Gastroesophageal sphincter (tissue), 4 donors: ENCODE measurements at regions not wholly inside any gene's neighbourhood (a gene's known extent, or its start where the extent isn't known, plus 50 kb on each side); places are given as distances from the start of the nearest gene placed in this dataset.

Source experiments
- ATAC-seq: fragments of 150-250 bp; one replicate; pipeline ENCODE4 v1.9.1; 2016; ENCODE audit warnings: mild to moderate bottlenecking, moderate library complexity
- H3K27ac ChIP-seq, 4 donors: fragments of 200-600 bp; sonication (generic) in 3 of 4; 1 replicate in 3 of 4; 2 replicates in 1 of 4; pipeline ENCODE4 v1.5.1; 2016 to 2019
- H3K27me3 ChIP-seq: fragments of 200-600 bp; sonication (generic); one replicate; pipeline ENCODE4 v1.5.1; 2019
- H3K36me3 ChIP-seq, 2 donors: fragments of 200-600 bp; sonication (generic); one replicate each; pipeline ENCODE4 v1.5.1; 2019; ENCODE audit warnings: control low read depth in 1 of 2
- H3K4me1 ChIP-seq, 3 donors: fragments of 200-600 bp; sonication (generic); 1 replicate in 2 of 3; 2 replicates in 1 of 3; pipeline ENCODE4 v1.5.1; 2016 to 2019; ENCODE audit warnings: control low read depth in 2 of 3
- H3K4me3 ChIP-seq, 2 donors: fragments of 200-600 bp; sonication (generic); one replicate each; pipeline ENCODE4 v1.5.1; 2019; ENCODE audit warnings: mild to moderate bottlenecking in 1 of 2, moderate library complexity in 1 of 2
- H3K9me3 ChIP-seq, 3 donors: fragments of 200-600 bp; sonication (generic); one replicate each; pipeline ENCODE4 v1.5.1; 2017 to 2019; ENCODE audit warnings: control low read depth in 2 of 3
- EP300 ChIP-seq: sonication (generic); formaldehyde crosslinking; IDR thresholded peaks from one replicate; pipeline ENCODE4 v1.6.1; 2017; ENCODE audit warnings: antibody characterized with exemption, mild to moderate bottlenecking
- POLR2A ChIP-seq, 2 donors: fragments of 450-650 bp; IDR thresholded peaks; one replicate each; pipeline ENCODE4 v1.6.1; 2017; ENCODE audit warnings: antibody characterized with exemption in 2 of 2, mild to moderate bottlenecking in 2 of 2, moderate library complexity in 1 of 2
- POLR2AphosphoS5 ChIP-seq: sonication (generic); formaldehyde crosslinking; IDR thresholded peaks from one replicate; pipeline ENCODE4 v1.6.1; 2017; ENCODE audit warnings: antibody characterized with exemption
- WGBS, 2 donors: methylation state at CpG; one replicate each; pipeline ENCODE4 v1.1.5; 2018; ENCODE audit warnings: low coverage in 1 of 2; 5-methylcytosine and 5-hydroxymethylcytosine counted together
- TF ChIP-seq, protein P1 (sequence below), 4 experiments: fragments of 200-600 bp in 2 of 4; fragments of 450-650 bp in 2 of 4; sonication (generic) in 1 of 4; IDR thresholded peaks; one replicate each; pipeline ENCODE4 v1.5.1; 2017 to 2019; ENCODE audit warnings: antibody characterized with exemption in 4 of 4, mild to moderate bottlenecking in 2 of 4, moderate library complexity in 2 of 4

DNA sequence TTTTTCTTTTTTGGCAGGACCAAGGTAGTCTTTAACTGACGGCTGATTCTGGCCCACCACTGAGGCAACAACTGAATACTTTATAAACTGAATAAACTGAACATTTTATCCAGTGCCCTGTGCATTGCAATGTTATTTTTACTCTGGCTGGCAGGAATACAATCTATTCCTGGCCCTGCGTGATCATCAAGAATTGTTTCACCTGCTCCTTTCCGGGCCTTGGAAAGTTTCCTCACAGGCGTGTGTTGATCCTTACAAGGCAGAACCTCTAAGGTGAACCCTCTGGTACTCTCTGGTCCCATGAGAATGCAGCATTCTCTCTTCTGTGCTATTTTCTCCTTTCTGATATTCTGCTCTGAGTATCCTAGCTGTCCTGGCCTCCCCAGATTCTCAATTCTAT, 113.7 kb upstream of the KLHL29 start:
- no peak overlapping the region for H3K27ac ChIP-seq
- peaks cover 0 to 6% (median 0%) of the 10 kb centered on the region in 3 donors for H3K4me1 ChIP-seq
- 48 to 70% methylated on average over 2 to 4 of the region's 4 CpGs for WGBS, 2 donors
- H3K4me3 ChIP-seq: no peak overlapping the region
- TF ChIP-seq POLR2A (IDR thresholded peaks at IDR 0.05) (no peak), EP300 (no peak), POLR2AphosphoS5 (no peak)
- TF ChIP-seq, protein P1, sequence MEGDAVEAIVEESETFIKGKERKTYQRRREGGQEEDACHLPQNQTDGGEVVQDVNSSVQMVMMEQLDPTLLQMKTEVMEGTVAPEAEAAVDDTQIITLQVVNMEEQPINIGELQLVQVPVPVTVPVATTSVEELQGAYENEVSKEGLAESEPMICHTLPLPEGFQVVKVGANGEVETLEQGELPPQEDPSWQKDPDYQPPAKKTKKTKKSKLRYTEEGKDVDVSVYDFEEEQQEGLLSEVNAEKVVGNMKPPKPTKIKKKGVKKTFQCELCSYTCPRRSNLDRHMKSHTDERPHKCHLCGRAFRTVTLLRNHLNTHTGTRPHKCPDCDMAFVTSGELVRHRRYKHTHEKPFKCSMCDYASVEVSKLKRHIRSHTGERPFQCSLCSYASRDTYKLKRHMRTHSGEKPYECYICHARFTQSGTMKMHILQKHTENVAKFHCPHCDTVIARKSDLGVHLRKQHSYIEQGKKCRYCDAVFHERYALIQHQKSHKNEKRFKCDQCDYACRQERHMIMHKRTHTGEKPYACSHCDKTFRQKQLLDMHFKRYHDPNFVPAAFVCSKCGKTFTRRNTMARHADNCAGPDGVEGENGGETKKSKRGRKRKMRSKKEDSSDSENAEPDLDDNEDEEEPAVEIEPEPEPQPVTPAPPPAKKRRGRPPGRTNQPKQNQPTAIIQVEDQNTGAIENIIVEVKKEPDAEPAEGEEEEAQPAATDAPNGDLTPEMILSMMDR (IDR thresholded peaks at IDR 0.05): no peak
- no peak for ATAC-seq
- no peaks in the 10 kb centered on the region for H3K27me3 ChIP-seq
- H3K9me3 ChIP-seq: no peaks in the 10 kb centered on the region
- H3K36me3 ChIP-seq: no peaks in the 10 kb centered on the region

DNA sequence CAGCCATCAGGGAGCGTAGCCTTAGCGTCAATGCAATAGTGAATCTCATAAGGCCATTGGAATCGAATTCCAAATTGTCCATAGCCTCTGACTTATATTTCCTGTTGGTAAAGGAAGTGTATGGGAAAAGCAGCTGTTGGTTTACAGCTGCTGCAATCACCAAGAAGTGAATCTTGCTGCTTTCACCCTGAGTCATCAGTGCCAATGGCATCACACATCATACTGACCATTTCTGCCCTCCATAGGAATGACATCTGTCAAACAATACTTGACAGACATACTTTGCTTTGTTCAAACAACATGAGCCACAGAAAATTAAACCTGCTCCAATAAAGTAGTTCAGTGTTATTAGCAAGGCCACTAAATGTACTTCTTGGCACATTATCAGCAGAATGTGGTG, 111.2 kb upstream of the KLHL29 start:
- no peaks in the 10 kb centered on the region for H3K9me3 ChIP-seq
- no peaks in the 10 kb centered on the region for H3K36me3 ChIP-seq
- H3K27ac ChIP-seq: no peak overlapping the region
- ATAC-seq: no peak
- peaks cover 0 to 6% (median 0%) of the 10 kb centered on the region in 3 donors for H3K4me1 ChIP-seq
- TF ChIP-seq POLR2A (IDR thresholded peaks at IDR 0.05) (no peak), POLR2AphosphoS5 (no peak), EP300 (no peak)
- TF ChIP-seq, protein P1 (IDR thresholded peaks at IDR 0.05): no peak
- WGBS, 2 donors: 88 to 91% methylated on average over 3 of the region's 3 CpGs
- no peak overlapping the region for H3K4me3 ChIP-seq
- H3K27me3 ChIP-seq: no peaks in the 10 kb centered on the region

DNA sequence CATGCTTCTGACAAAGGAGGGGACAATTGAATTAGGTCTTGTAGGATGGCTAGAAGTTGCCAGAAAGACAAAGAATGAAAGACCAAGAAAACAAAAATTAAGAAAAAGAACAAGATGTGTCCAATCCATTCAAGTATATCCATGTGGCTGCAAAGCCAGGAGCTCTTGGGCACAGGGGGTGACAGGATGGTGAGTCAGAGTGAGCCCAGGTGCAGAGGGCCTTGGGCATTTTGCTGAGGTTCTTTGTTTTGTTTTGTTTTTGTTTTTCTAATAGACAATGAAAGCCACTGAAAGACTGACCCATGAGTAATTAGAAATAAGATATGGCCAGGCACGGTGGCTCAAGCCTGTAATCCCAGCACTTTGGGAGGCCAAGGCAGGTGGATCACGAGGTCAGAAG, 104.6 kb upstream of the KLHL29 start:
- no peak for TF ChIP-seq EP300
- no peak for TF ChIP-seq POLR2AphosphoS5
- no peak for TF ChIP-seq POLR2A (IDR thresholded peaks at IDR 0.05)
- TF ChIP-seq, protein P1 (IDR thresholded peaks at IDR 0.05): no peak
- Histone ChIP-seq H3K4me3 (no peak overlapping the region), H3K27me3 (no peaks in the 10 kb centered on the region), H3K4me1 (peaks cover 0 to 1% (median 0%) of the 10 kb centered on the region in 3 donors), H3K36me3 (no peaks in the 10 kb centered on the region), H3K27ac (no peak overlapping the region), H3K9me3 (no peaks in the 10 kb centered on the region)
- ATAC-seq: no peak
- 93 to 100% methylated on average over 1 to 2 of the region's 2 CpGs for WGBS, 2 donors

DNA sequence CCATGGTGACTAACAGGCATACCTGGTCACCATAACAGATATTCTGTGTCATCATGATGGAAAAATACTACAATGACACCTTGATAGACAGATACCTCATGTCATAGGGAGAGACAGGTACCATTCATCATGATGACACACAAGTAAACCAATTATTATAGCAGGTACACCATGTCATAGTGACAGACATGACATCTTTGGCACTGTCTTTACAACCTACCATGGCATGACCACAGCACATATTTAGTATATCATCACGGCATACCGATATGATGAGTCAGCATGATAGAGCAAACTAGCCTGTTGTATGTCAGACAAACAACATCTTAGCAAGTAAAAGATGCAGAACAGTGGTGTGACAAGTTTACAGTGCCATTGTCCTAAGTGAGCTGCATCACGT, 101.3 kb upstream of the KLHL29 start:
- Histone ChIP-seq H3K4me3 (no peak overlapping the region), H3K36me3 (no peaks in the 10 kb centered on the region), H3K27me3 (no peaks in the 10 kb centered on the region), H3K4me1 (peaks cover 0 to 32% (median 22%) of the 10 kb centered on the region in 3 donors), H3K27ac (no peak overlapping the region), H3K9me3 (no peaks in the 10 kb centered on the region)
- 78% methylated on average over 3 of the region's 3 CpGs for WGBS, 2 donors
- no peak for ATAC-seq
- TF ChIP-seq, protein P1 (IDR thresholded peaks at IDR 0.05): no peak
- TF ChIP-seq POLR2AphosphoS5: no peak
- TF ChIP-seq EP300: no peak
- TF ChIP-seq POLR2A (IDR thresholded peaks at IDR 0.05): no peak

DNA sequence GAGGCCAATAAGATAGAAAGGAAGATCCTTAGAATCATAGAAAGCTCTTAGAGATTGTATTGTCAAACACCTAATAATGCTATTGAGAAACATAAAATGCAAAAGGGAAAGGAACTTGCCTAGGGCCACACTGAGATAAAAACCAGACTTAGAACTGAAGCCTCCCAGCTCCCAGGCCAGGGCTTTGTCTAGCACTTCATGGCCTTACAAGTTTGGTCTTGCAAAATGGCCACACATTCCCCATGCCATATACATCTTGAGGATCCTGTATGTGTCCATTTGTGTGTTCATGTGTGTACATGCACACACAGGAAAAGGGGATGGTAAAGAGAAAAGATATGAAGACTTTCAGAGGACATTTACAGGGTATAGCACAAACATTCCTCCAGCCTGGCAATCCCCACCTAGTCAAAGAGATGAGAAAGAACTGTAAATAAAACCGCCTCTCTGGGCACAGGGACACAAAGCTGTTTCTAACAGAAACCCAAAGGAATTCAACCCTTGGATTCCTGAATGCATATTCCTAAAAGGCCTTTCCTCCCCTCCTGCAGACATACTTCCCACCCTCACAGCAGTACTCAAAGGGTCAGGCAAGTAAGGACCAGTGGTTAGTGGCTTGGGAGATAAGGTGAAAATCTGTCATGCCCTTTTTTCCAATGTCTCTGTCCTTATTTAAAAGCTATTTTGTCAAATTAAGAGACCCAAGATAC, 99.7 kb upstream of the KLHL29 start:
- 67 to 75% methylated on average over 1 of the region's 1 CpG for WGBS, 2 donors
- Histone ChIP-seq H3K4me1 (peaks cover 0 to 32% (median 22%) of the 10 kb centered on the region in 3 donors), H3K36me3 (no peaks in the 10 kb centered on the region), H3K27me3 (no peaks in the 10 kb centered on the region), H3K4me3 (no peak overlapping the region), H3K27ac (peak overlapping the region in 3 of 4 donors; percentile 82 to 88 (median 83)), H3K9me3 (no peaks in the 10 kb centered on the region)
- no peak for TF ChIP-seq EP300
- TF ChIP-seq POLR2AphosphoS5: no peak
- no peak for TF ChIP-seq POLR2A (IDR thresholded peaks at IDR 0.05)
- TF ChIP-seq, protein P1 (IDR thresholded peaks at IDR 0.05): no peak
- no peak for ATAC-seq
